ENCODE measurements at regions not wholly inside any gene's neighbourhood (a gene's known extent, or its start where the extent isn't known, plus 50 kb on each side); places are given as distances from the start of the nearest gene placed in this dataset.
"Not testable (repeated sequence)": the region's sequence is repeated elsewhere in the genome, so short reads cannot be mapped to it uniquely, and the experiment has no call there.

GRCh38 chr9:74036549-74037231 lies 460.4 kb upstream of the RORB start:
- in situ Hi-C loops (cut with MboI; ENCODE audit: low pct_unique_long_range_greater_than_20kb, low sequenced_read_pairs, unreplicated experiment), result no loop called here
- TF ChIP-seq CTCF (IDR thresholded peaks at IDR 0.05; ENCODE audit: extremely low read depth, insufficient read depth, missing control alignments), result no peak
- no peak for DNase-seq (ENCODE audit: low spot score)

GRCh38 chr9:74037274-74037673 lies 459.9 kb upstream of the RORB start:
- DNase-seq (ENCODE audit: low spot score), result no peak
- no peak for TF ChIP-seq CTCF (IDR thresholded peaks at IDR 0.05; ENCODE audit: extremely low read depth, insufficient read depth, missing control alignments)
- in situ Hi-C loops (cut with MboI; ENCODE audit: low pct_unique_long_range_greater_than_20kb, low sequenced_read_pairs, unreplicated experiment), result no loop called here

- DNase-seq (ENCODE audit: low spot score), result no peak
- in situ Hi-C loops (cut with MboI; ENCODE audit: low pct_unique_long_range_greater_than_20kb, low sequenced_read_pairs, unreplicated experiment), result no loop called here
- no peak for TF ChIP-seq CTCF (IDR thresholded peaks at IDR 0.05; ENCODE audit: extremely low read depth, insufficient read depth, missing control alignments)
Measured at GRCh38 chr9:74041588-74041987, 455.5 kb upstream of the RORB start.

GRCh38 chr9:74044844-74045243 lies 452.3 kb upstream of the RORB start:
- in situ Hi-C loops (cut with MboI; ENCODE audit: low pct_unique_long_range_greater_than_20kb, low sequenced_read_pairs, unreplicated experiment), result no loop called here
- no peak for TF ChIP-seq CTCF (IDR thresholded peaks at IDR 0.05; ENCODE audit: extremely low read depth, insufficient read depth, missing control alignments)
- no peak for DNase-seq (ENCODE audit: low spot score)

GRCh38 chr9:74056023-74056422 lies 441.1 kb upstream of the RORB start:
- no peak for DNase-seq (ENCODE audit: low spot score)
- no peak for TF ChIP-seq CTCF (IDR thresholded peaks at IDR 0.05; ENCODE audit: extremely low read depth, insufficient read depth, missing control alignments)
- in situ Hi-C loops (cut with MboI; ENCODE audit: low pct_unique_long_range_greater_than_20kb, low sequenced_read_pairs, unreplicated experiment), result no loop called here

- DNase-seq (ENCODE audit: low spot score); in situ Hi-C loops (cut with MboI; ENCODE audit: low pct_unique_long_range_greater_than_20kb, low sequenced_read_pairs, unreplicated experiment): not testable (repeated sequence)
Measured at GRCh38 chr9:74057051-74057450, 440.1 kb upstream of the RORB start.

- no peak for DNase-seq (ENCODE audit: low spot score)
- TF ChIP-seq CTCF (IDR thresholded peaks at IDR 0.05; ENCODE audit: extremely low read depth, insufficient read depth, missing control alignments), result no peak
- in situ Hi-C loops (cut with MboI; ENCODE audit: low pct_unique_long_range_greater_than_20kb, low sequenced_read_pairs, unreplicated experiment), result no loop called here
Measured at GRCh38 chr9:74064702-74065101, 432.4 kb upstream of the RORB start.
